SK-N-DZ (cell line): ENCODE measurements at regions not wholly inside any gene's neighbourhood (a gene's known extent, or its start where the extent isn't known, plus 50 kb on each side); places are given as distances from the start of the nearest gene placed in this dataset.

ENCODE experiments used
- DNase-seq: peaks from one replicate; pipeline ENCODE4 v3.0.0-alpha.2; 2015; ENCODE audit warnings: low spot score

DNA sequence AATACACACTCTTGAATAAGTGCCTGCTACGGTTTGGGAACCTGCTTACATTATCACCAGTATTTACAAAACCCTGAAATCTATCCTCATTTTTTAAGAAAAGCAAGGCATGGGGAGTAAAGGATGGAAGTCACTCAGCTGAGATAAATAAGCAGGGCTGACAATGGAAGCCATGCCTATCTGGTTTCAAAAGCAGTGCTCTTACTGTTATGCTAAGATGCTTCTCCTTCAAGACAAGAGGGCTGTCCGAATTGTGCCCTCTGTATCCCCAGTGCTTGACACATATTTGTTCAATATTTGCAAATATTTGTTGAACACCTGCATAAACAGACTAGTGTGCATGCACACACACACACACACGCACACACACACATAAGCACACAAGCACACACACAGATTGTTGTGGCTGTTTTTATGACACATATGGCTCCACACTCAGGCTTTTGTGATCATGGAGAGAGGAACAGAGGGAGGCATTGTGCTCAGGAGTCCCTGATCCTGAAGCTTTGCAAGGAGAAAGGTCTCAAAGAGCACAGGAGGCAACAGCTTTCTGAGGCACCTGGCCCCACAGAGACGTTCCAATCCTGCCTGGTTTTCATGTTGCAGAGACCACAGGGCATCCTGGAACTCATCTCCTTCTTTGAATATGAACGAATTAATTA lies 401.6 kb upstream of the CDH11 start:
- DNase-seq: no peak

DNA sequence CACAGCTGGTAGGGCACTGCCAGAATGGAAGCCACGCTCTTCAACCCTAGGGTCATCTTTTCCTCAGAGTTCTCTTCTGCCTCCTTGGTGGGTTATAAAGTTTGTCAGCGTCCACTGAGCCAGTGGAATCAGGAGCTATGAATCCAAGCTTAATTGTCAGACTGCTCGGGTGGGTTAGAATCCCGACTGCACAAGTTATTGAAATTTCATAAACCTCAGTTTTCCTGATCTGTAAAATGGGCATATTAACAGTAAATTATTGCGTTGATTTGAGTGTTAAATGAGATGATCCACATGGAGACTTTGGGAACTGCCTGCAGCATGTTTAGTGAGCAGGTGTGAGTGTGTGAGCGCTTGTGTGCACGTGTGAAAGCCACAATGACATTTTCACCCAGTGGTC lies 400.5 kb upstream of the CDH11 start:
- DNase-seq: no peak

DNA sequence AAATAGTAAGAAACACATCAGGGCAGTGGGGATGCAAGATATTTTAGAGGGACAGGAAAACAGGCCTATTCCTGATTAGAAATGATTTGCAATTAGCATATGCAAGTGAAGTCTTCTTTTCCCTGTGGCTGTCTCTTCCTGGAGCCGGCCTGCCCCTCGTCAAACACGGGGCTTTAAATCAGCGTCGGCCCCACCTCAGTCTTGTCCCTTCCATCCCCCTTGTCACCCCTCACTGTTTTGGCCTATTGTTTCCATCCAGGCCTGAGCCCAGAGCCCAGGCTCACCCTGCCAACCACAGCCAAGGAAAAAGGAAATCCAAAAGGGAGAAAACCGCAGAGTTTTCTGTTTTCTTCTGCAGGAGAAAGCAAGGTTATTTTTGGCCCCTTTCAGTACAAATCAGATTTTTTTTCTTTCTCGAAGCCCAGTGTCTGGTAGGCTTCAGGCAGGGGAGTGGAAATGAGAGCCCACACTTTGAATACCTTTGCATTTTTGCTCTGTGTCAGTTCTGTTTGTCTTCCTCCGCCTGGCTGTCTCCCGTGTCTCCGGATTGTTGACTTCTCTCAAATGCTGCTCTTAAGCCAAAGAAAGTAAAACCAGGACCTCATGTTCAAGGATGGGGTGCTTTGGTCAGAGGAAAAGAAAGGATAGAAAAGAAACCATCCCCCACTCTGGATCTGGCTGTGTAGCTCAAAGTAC lies 399.9 kb upstream of the CDH11 start:
- DNase-seq: no peak

- DNase-seq: no peak
Measured at GRCh38 chr16:65519402-65519801, 397.5 kb upstream of the CDH11 start.

DNA sequence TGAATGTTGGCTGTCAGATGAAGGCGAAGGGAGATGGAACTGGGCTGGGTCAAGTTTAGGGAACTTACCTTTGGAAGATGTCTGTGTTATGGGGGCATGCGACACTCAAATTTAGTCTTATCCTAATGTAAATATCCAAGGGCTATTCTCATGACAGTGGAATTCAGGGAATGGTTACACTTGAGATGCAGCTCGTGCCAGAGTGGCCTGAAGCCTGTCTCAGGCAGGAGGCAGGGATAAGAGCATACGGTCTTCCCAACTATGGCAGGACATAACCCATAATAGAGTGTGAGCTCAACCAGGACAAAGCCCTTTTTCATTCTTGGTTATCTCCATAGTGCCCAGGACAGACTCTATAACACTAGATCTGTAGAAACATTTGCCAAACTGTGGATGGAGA lies 393.3 kb upstream of the CDH11 start:
- no peak for DNase-seq

GRCh38 chr16:65510850-65511249 lies 389.0 kb upstream of the CDH11 start:
- no peak for DNase-seq

DNA sequence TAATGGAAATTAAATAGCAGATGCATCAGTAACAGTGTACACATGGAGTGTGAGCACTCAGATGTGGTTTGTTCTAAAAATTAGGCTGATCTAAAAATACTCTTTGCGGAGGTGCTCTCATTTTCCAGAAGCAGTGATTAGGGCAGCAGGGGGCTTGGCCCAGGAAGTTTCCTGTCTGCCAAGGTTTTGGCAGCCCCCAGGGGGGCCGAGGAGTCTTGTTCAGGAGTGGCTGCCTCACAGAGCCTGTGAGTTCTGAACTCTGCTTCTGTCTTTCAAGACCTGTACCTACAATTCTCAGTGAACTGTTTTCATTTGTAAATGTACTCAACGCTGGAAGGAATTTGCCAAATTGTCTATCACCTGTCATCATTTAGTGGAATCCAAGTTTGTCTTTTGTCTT lies 388.4 kb upstream of the CDH11 start:
- DNase-seq: no peak

DNA sequence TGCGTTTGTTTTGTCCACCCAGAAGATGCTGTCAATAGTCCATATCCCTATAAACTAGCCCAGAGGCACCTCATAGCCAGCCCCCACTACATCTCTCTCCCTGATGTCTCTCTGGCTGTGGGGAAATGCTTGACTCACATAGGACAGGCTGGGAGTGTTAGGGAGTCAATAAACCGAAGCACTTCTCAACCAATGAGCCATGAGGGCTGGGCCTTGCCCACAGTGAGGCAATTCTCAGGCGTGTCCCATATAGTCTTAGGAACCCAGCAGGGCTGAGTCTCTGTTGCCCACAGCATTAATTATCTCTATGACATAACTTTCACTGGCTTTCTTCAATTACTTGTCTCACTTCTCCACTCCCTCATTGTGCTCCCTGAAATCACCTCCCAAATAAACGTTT lies 387.3 kb upstream of the CDH11 start:
- no peak for DNase-seq

GRCh38 chr16:65500919-65501318 lies 379.1 kb upstream of the CDH11 start:
- no peak for DNase-seq

DNA sequence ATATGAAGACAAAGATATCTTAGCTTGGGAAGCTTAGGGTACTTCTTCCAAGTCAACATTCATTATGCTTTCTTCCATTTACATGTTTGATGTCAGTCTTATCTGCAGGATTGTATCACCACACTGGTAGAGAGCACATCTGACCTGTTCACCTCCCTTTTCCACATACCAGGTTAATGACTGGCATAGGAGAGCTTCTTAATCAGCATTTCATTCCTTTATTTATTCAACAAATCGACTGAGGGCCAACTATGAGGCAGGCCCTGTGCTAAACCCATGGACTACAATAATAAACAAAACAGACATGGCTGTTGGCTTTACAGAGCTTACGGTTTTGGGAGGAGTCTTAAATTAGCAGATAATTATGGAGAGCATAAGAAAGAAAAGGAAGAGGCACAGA lies 378.1 kb upstream of the CDH11 start:
- no peak for DNase-seq

GRCh38 chr16:65499566-65499965 lies 377.7 kb upstream of the CDH11 start:
- DNase-seq: no peak

DNA sequence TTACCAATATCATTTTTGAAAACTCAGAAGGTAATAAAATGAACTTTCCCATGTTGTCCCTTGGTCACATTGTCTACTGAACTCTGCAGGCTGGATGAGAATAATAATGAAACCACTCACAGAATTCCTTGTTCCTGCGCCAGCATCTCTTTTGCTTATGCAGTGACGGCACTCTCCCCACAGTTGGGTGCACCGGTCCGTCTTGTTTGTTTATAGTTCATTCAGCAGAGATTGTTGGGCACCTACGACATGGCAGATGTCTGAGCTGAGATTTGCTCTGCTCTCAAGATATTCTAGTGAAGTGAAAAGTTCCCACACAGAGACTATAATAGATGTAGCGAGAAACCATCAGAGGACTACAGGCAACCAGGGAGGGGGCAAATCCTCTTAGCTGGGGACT lies 375.7 kb upstream of the CDH11 start:
- no peak for DNase-seq

DNA sequence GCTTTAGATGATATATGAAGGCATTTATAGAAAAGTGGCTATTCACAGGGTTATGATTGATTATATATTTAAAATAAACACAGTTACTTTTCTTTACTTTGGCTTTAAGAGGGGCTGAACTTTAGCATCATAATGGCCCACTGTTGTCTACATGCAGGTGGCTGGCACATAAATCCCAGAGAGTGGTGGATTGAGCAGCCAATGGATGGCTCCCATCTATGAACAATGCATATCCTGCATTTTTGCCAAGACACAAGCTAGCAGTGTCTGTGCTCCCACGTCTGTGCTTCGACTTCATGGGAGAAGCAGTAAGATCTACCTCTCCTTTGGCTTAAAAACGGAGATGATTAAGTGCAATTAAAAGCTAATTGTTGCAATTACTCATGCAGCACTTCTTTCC lies 373.2 kb upstream of the CDH11 start:
- no peak for DNase-seq

DNA sequence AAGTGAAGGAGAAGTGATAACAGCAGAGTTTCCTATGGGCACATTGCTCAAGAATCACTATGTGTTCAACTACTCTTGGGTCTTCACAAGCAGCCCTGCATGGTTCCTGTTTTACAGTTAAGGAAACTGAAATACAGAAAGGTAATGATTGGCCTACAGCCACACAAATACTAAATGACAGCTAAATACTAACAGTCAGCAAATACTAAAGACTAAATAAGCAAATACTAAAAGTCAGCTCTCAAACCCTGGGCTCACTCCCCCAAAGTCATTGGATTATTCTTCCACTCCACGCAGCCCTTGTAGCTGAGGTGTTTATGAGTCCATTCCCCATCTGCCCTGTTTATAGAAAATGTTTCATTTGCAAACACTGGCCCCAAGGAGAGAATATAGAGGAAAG lies 372.7 kb upstream of the CDH11 start:
- no peak for DNase-seq

- DNase-seq: no peak
Measured at GRCh38 chr16:65494080-65494479, 372.2 kb upstream of the CDH11 start.

GRCh38 chr16:65490286-65490685 lies 368.4 kb upstream of the CDH11 start:
- DNase-seq: no peak

GRCh38 chr16:65489531-65490023 lies 367.7 kb upstream of the CDH11 start:
- peak; percentile 35 for DNase-seq

GRCh38 chr16:65487231-65487630 lies 365.4 kb upstream of the CDH11 start:
- no peak for DNase-seq

DNA sequence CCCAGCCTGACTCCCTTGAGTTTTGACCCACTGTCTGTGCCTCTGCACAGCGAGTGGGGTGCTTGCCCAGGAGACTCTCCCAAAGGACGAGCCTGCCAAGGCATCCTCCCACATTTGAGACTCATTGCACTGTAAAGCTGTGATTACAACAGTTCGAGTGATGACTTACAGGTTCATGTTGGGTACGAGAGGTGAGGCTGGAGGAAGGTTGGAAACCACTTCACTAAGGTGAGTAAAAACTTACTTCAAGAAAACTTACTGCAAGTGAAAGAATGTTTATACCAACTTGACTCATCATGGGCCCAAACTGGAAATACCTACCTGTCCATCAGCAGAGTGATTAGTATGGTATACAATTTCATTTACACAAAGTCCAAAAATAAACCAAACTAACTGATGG lies 360.1 kb upstream of the CDH11 start:
- DNase-seq: no peak

- DNase-seq: peak; percentile 66
Measured at GRCh38 chr16:65480281-65481091, 358.6 kb upstream of the CDH11 start.

- DNase-seq: no peak
Measured at GRCh38 chr16:65476448-65476955, 354.6 kb upstream of the CDH11 start.

DNA sequence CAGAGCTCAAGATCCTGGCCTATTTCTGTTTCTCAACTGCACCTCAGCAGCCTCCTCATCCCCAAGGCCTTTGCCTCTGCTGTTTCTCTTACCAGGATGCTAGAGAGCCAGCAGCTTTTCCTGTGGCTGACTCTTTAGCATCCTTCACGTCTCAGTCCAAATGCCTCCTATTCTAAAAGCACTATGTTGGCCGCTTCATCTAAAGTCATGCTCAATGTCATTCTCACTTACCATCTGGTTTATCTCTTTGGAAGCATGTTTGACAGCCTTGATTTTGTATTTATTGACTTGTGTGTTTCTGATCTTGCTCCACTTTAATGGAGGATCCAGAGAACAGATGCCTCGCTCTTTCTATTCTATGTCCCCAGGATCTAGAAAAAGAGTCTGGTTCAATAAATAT lies 351.8 kb upstream of the CDH11 start:
- peak; percentile 84 for DNase-seq
